ENCODE measurements at regions not wholly inside any gene's neighbourhood (a gene's known extent, or its start where the extent isn't known, plus 50 kb on each side); places are given as distances from the start of the nearest gene placed in this dataset.

DNA sequence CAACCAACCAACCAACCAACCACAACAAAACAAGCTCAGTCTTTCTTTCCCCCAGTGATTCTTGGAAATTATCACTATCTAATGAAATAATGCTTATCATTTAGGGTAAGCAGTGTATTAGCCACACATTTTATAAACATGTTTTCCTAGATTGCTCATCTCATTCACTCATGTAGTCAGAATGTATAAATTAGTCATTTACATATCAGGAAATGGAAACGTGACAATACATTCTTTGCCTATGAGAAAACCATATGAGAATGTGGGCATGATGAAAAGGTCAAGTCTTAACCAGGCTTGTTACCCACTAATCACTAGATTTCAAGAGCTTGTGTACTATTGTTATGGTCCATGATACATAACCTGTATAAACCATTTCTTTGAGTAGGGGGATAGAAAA, 1583.4 kb upstream of the PIK3C3 start:
- no peak for TF ChIP-seq POLR2A (IDR thresholded peaks at IDR 0.05)
- TF ChIP-seq, protein P1, sequence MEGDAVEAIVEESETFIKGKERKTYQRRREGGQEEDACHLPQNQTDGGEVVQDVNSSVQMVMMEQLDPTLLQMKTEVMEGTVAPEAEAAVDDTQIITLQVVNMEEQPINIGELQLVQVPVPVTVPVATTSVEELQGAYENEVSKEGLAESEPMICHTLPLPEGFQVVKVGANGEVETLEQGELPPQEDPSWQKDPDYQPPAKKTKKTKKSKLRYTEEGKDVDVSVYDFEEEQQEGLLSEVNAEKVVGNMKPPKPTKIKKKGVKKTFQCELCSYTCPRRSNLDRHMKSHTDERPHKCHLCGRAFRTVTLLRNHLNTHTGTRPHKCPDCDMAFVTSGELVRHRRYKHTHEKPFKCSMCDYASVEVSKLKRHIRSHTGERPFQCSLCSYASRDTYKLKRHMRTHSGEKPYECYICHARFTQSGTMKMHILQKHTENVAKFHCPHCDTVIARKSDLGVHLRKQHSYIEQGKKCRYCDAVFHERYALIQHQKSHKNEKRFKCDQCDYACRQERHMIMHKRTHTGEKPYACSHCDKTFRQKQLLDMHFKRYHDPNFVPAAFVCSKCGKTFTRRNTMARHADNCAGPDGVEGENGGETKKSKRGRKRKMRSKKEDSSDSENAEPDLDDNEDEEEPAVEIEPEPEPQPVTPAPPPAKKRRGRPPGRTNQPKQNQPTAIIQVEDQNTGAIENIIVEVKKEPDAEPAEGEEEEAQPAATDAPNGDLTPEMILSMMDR (IDR thresholded peaks at IDR 0.05) = no peak
- no peak for TF ChIP-seq POLR2AphosphoS5 (IDR thresholded peaks at IDR 0.05)
- no peak for TF ChIP-seq EP300 (IDR thresholded peaks at IDR 0.05)
